ENCODE measurements at regions not wholly inside any gene's neighbourhood (a gene's known extent, or its start where the extent isn't known, plus 50 kb on each side); places are given as distances from the start of the nearest gene placed in this dataset.

DNA sequence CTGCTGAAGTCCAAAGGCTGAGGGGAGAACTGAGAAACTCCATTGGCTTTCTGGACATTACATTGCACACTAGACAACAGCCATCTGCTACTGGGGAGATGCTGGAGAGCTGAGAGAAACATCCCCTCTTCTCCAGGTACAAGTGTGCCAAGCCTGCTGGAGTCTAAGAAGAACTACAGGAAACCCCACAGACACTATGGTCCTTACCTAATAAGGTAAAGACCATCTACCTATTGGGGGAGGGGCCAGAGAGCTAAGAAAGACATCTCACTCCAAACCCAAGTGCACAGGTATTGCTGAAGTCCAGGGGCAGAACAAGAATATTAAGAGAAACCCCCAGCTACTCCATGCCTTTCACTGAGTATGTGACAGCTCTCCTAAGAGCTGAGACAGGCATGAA is 338.7 kb upstream of the NCKAP5 start:
- Histone ChIP-seq H3K79me2 (ENCODE audit: control insufficient read depth in 1 of 2, insufficient read depth in 2 of 2, low read length in 2 of 2) (no peaks in the 10 kb centered on the region), H3K4me3 (ENCODE audit: extremely low read depth in 1 of 4, insufficient read depth in 2 of 4, low read depth in 3 of 4, low read length in 4 of 4) (no peak overlapping the region), H3K36me3 (ENCODE audit: control insufficient read depth in 2 of 4, insufficient read depth in 4 of 4, low read length in 3 of 4) (no peaks in the 10 kb centered on the region), H4K5ac (ENCODE audit: insufficient read length, low read depth, low read length) (no peak overlapping the region), H2AK5ac (ENCODE audit: low read depth, low read length) (no peak overlapping the region), H3K18ac (ENCODE audit: extremely low read depth, low read length) (no peak overlapping the region), H3K27me3 (replicated peaks in 1 of 4; ENCODE audit: control insufficient read depth in 3 of 4, extremely low read depth in 1 of 4, insufficient read depth in 3 of 4, low read length in 3 of 4) (no peaks in the 10 kb centered on the region), H2AFZ (ENCODE audit: low read length) (0 out of 2 replicates have a peak overlapping the region, but pooled peaks have one; percentile 29), H2BK5ac (ENCODE audit: low read depth, low read length) (no peak overlapping the region), H4K91ac (replicated peaks; ENCODE audit: insufficient read length, low read length) (no peak overlapping the region), H2BK12ac (ENCODE audit: low read depth, low read length) (no peak overlapping the region), H4K20me1 (replicated peaks in 1 of 2; ENCODE audit: control insufficient read depth in 1 of 2, insufficient read depth in 2 of 2, low read length in 2 of 2) (no peaks in the 10 kb centered on the region), H3K9me3 (ENCODE audit: insufficient read depth in 2 of 2, low read depth in 1 of 2, low read length in 1 of 2) (0 out of 4 replicates have a peak, but pooled peaks cover 0 to 2% of the 10 kb centered on the region in 2 experiments), H3K14ac (ENCODE audit: insufficient read length) (no peak overlapping the region), H3K23me2 (ENCODE audit: low read depth, low read length) (no peaks in the 10 kb centered on the region), H2BK15ac (ENCODE audit: low read length) (no peak overlapping the region), H2BK20ac (ENCODE audit: low read length) (no peak overlapping the region), H3K56ac (replicated peaks; ENCODE audit: insufficient read length, low read depth, low read length) (no peak overlapping the region), H3K4me1 (replicated peaks in 1 of 4; ENCODE audit: control insufficient read depth in 3 of 4, insufficient read depth in 4 of 4, low read length in 3 of 4) (no peaks in the 10 kb centered on the region; a peak in 1 of 7 replicates), H3K27ac (ENCODE audit: low read depth, low read length) (no peak overlapping the region), H2BK120ac (replicated peaks; ENCODE audit: low read depth, low read length) (no peak overlapping the region), H3K4ac (replicated peaks; ENCODE audit: insufficient read length, low read depth, low read length) (no peak overlapping the region), H3K4me2 (ENCODE audit: insufficient read depth in 1 of 2, low read depth in 2 of 2, low read length in 2 of 2) (no peak overlapping the region), H3K79me1 (ENCODE audit: low read depth, low read length) (no peaks in the 10 kb centered on the region), H3K9ac (replicated peaks in 1 of 4; ENCODE audit: extremely low read depth in 1 of 4, low read depth in 3 of 4, low read length in 3 of 4) (no peak overlapping the region), H3K23ac (ENCODE audit: insufficient read length) (no peak overlapping the region), H4K8ac (ENCODE audit: extremely low read depth, insufficient read depth, low read length) (no peak overlapping the region)
- DNase-seq (ENCODE audit: low read depth in 1 of 2, low spot score in 2 of 2): no peak
- POLR2A ChIA-PET (ENCODE audit: partially characterized antibody): no interaction called here
- FAIRE-seq: no peak
- CTCF ChIA-PET (ENCODE audit: partially characterized antibody): interaction anchor here (1.2 to 1.5 kb wide), 2 partner anchors 20 to 96 kb away, joined by 4 read pairs; no protein-coding TSS in a partner anchor
- TF ChIP-seq RFX5 (IDR thresholded peaks at IDR 0.05; ENCODE audit: borderline replicate concordance, low read depth, low read length) (no peak), SRF (IDR thresholded peaks at IDR 0.05; ENCODE audit: low read depth, low read length) (peak; percentile 76), MAFK (IDR thresholded peaks at IDR 0.05; ENCODE audit: low read depth, low read length) (no peak)

Measured in H1 (cell line).